GM23338 (cell line): ENCODE measurements at regions not wholly inside any gene's neighbourhood (a gene's known extent, or its start where the extent isn't known, plus 50 kb on each side); places are given as distances from the start of the nearest gene placed in this dataset.

Experiments
- CREB1 ChIP-seq: fragments of 250-450 bp; sonication (Bioruptor Pico); IDR thresholded peaks from 2 replicates; pipeline ENCODE4 v1.5.0; 2020; ENCODE audit warnings: low read depth, mild to moderate bottlenecking, moderate library complexity
- CTCF ChIP-seq, 2 experiments: fragments of 200-600 bp in 1 of 2; sonication (generic) in 1 of 2; conservative IDR thresholded peaks; 2 replicates each; pipeline versions ENCODE4 v1.5.1 to v1.6.1; 2016 to 2017; ENCODE audit warnings: antibody characterized with exemption in 2 of 2, low read depth in 2 of 2, mild to moderate bottlenecking in 2 of 2, moderate library complexity in 1 of 2
- ETS1 ChIP-seq: IDR thresholded peaks from 2 replicates; pipeline ENCODE4 v1.6.1; 2016; ENCODE audit warnings: antibody characterized with exemption
- EZH2 ChIP-seq: fragments of 200-600 bp; sonication (generic); IDR thresholded peaks from one replicate; pipeline ENCODE4 v1.8.0; 2017; ENCODE audit warnings: antibody characterized with exemption, mild to moderate bottlenecking, low read depth; ENCODE audit not compliant: unreplicated experiment
- EZH2phosphoT487 ChIP-seq: fragments of 200-600 bp; sonication (generic); IDR thresholded peaks from one replicate; pipeline ENCODE4 v1.8.1; 2018; ENCODE audit warnings: antibody characterized with exemption; ENCODE audit not compliant: unreplicated experiment
- JUNB ChIP-seq: IDR thresholded peaks from one replicate; pipeline ENCODE4 v1.6.1; 2016; ENCODE audit warnings: antibody characterized with exemption; ENCODE audit not compliant: unreplicated experiment
- NANOG ChIP-seq: IDR thresholded peaks from 2 replicates; pipeline ENCODE4 v1.6.1; 2016; ENCODE audit warnings: antibody characterized with exemption, borderline replicate concordance
- POLR2AphosphoS5 ChIP-seq: IDR thresholded peaks from 2 replicates; pipeline ENCODE4 v1.6.1; 2016; ENCODE audit warnings: antibody characterized with exemption, low read depth
- REST ChIP-seq: IDR thresholded peaks from one replicate; pipeline ENCODE4 v1.6.1; 2018; ENCODE audit warnings: antibody characterized with exemption; ENCODE audit not compliant: unreplicated experiment
- STAT1 ChIP-seq: IDR thresholded peaks from one replicate; pipeline ENCODE4 v1.6.1; 2016; ENCODE audit warnings: antibody characterized with exemption; ENCODE audit not compliant: unreplicated experiment
- ZNF114 ChIP-seq: fragments of 250-450 bp; sonication (Bioruptor Pico); IDR thresholded peaks from 2 replicates; pipeline ENCODE4 v1.5.0; 2020; ENCODE audit warnings: mild to moderate bottlenecking, moderate library complexity
- ZNF331 ChIP-seq: fragments of 250-450 bp; sonication (Bioruptor Pico); IDR thresholded peaks from 2 replicates; pipeline ENCODE4 v1.5.0; 2020; ENCODE audit warnings: low read depth, mild to moderate bottlenecking, moderate library complexity
- ZNF462 ChIP-seq: fragments of 250-450 bp; sonication (Bioruptor Pico); IDR thresholded peaks from 2 replicates; pipeline ENCODE4 v1.5.0; 2020; ENCODE audit warnings: mild to moderate bottlenecking, moderate library complexity

GRCh38 chr10:4653160-4653559, 172.8 kb upstream of the AKR1E2 start:
- no peak for TF ChIP-seq CTCF (conservative IDR thresholded peaks at IDR 0.05; ENCODE audit: low read depth in 2 of 2)
- TF ChIP-seq EZH2phosphoT487: no peak
- no peak for TF ChIP-seq CREB1 (CRISPR knock-in tag)
- TF ChIP-seq POLR2AphosphoS5: no peak
- no peak for TF ChIP-seq REST
- TF ChIP-seq JUNB: no peak
- no peak for TF ChIP-seq EZH2
- TF ChIP-seq ETS1: no peak
- no peak for TF ChIP-seq ZNF331
- no peak for TF ChIP-seq ZNF462 (CRISPR knock-in tag)
- TF ChIP-seq NANOG: no peak
- no peak for TF ChIP-seq STAT1
- no peak for TF ChIP-seq ZNF114 (CRISPR knock-in tag)
